ENCODE measurements at regions not wholly inside any gene's neighbourhood (a gene's known extent, or its start where the extent isn't known, plus 50 kb on each side); places are given as distances from the start of the nearest gene placed in this dataset.

DNA sequence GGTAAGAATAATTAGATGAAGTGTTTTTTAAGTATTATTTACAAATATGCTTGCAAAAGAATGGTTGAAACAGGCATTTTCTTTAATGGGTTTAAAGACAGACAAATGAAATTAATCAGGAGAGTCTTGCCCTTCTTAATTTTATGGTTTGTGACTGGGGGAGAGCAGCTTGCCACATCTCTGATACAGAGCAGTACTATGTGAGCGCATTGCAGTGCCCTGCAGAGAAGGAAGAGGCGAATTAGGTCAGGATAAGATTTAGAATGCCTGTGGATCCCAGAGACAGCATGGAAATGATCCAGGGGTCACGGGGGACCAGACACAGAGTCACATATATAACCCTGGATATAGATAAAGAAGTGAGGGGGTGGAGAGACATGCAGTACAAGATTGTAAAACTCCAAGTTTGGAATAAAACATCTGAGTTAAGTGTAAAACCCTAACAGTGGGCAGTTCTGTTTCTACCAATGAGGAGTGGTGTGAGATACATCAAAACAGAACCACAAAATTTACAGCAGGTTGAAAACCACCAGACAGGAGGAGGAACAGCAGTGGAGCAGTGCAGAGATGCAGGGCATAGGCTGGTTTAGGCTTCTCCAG lies 125.5 kb downstream of the FAM204A start:
- Histone ChIP-seq H3K4me3 (ENCODE audit: low read length in 3 of 3) (no peak overlapping the region), H3K9ac (ENCODE audit: low read depth in 1 of 3, low read length in 3 of 3) (no peak overlapping the region), H3K27ac (ENCODE audit: low read depth, low read length) (no peak overlapping the region), H3K9me3 (ENCODE audit: control insufficient read depth in 3 of 3, low read length in 3 of 3) (no peaks in the 10 kb centered on the region), H3K36me3 (ENCODE audit: control insufficient read depth in 3 of 3, insufficient read depth in 3 of 3, low read length in 3 of 3) (no peaks in the 10 kb centered on the region), H3K4me1 (ENCODE audit: control insufficient read depth in 3 of 3, insufficient read depth in 3 of 3, low read length in 3 of 3) (no peaks in the 10 kb centered on the region), H3K27me3 (ENCODE audit: control insufficient read depth in 3 of 3, insufficient read depth in 3 of 3, low read length in 3 of 3) (peaks cover 0 to 3% (median 3%) of the 10 kb centered on the region in 3 donors)

DNA sequence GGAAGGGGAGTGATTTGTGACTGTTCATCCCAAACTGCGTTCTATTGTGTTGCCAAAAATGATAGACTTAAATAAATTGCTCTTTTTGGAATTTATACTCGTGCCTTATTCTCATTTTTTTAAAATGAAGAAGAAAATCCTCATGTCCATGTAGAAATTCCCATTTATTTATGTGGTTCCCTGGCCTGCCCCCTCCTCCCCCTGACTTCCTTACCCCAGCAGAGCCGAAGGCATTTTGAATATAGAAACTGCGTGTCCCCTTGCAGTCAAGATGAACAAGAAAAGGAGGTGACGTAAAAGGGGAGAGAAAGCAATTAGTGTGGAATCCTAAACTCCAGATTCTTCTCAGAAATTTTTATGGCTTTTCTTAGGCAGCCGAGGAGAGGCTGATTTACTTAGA lies 126.1 kb downstream of the FAM204A start:
- no peaks in the 10 kb centered on the region for H3K9me3 ChIP-seq (ENCODE audit: control insufficient read depth in 3 of 3, low read length in 3 of 3)
- no peak overlapping the region for H3K9ac ChIP-seq (ENCODE audit: low read depth in 1 of 3, low read length in 3 of 3)
- H3K4me3 ChIP-seq (ENCODE audit: low read length in 3 of 3): no peak overlapping the region
- H3K36me3 ChIP-seq (ENCODE audit: control insufficient read depth in 3 of 3, insufficient read depth in 3 of 3, low read length in 3 of 3): no peaks in the 10 kb centered on the region
- H3K4me1 ChIP-seq (ENCODE audit: control insufficient read depth in 3 of 3, insufficient read depth in 3 of 3, low read length in 3 of 3): no peaks in the 10 kb centered on the region
- H3K27ac ChIP-seq (ENCODE audit: low read depth, low read length): no peak overlapping the region
- H3K27me3 ChIP-seq (ENCODE audit: control insufficient read depth in 3 of 3, insufficient read depth in 3 of 3, low read length in 3 of 3): peaks cover 0 to 3% (median 3%) of the 10 kb centered on the region in 3 donors

DNA sequence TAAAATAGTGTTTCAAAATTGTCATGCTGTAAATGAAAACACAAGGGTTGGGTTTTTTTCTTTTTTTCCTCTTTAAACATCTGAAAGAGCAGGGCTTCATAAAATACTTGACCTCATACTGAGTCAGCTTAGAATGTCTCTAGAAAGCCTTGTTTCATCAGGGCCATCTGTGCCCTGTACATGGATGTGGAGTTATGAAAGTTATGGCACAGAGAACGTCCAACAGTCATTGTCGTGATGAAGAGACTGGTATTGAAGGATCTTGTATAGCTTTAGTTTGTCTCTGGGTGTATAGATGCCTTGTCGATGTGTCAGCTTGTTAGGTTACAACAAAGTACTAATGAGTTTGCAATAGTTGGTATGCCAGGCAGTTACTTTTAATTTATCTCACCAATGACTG lies 127.3 kb downstream of the FAM204A start:
- Histone ChIP-seq H3K9ac (ENCODE audit: low read depth in 1 of 3, low read length in 3 of 3) (no peak overlapping the region), H3K4me1 (ENCODE audit: control insufficient read depth in 3 of 3, insufficient read depth in 3 of 3, low read length in 3 of 3) (no peaks in the 10 kb centered on the region), H3K27ac (ENCODE audit: low read depth, low read length) (no peak overlapping the region), H3K27me3 (ENCODE audit: control insufficient read depth in 3 of 3, insufficient read depth in 3 of 3, low read length in 3 of 3) (peaks cover 0 to 3% (median 3%) of the 10 kb centered on the region in 3 donors), H3K36me3 (ENCODE audit: control insufficient read depth in 3 of 3, insufficient read depth in 3 of 3, low read length in 3 of 3) (no peaks in the 10 kb centered on the region), H3K4me3 (ENCODE audit: low read length in 3 of 3) (no peak overlapping the region), H3K9me3 (ENCODE audit: control insufficient read depth in 3 of 3, low read length in 3 of 3) (no peaks in the 10 kb centered on the region)

DNA sequence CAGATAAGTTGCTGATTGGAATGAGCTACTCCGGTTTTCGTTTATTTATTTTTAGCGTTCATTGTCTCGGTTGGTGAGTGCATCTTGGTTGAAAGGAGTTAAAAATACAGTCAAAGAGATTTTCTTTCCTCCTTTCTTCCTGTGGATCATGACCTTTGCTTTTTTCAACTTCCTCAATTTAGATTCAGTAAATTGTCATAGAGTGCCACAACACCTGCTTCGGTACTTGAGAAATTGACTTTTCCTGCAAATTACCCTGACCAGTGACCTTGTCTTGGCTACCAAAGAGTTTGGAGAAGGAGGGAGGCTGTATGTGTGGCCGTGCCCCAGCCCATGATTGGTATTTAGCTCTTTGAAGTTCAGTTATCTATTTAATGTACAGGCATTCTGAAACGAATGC lies 128.7 kb downstream of the FAM204A start:
- Histone ChIP-seq H3K27me3 (ENCODE audit: control insufficient read depth in 3 of 3, insufficient read depth in 3 of 3, low read length in 3 of 3) (peaks cover 0 to 6% (median 3%) of the 10 kb centered on the region in 3 donors), H3K9me3 (ENCODE audit: control insufficient read depth in 3 of 3, low read length in 3 of 3) (no peaks in the 10 kb centered on the region), H3K27ac (ENCODE audit: low read depth, low read length) (no peak overlapping the region), H3K4me3 (ENCODE audit: low read length in 3 of 3) (no peak overlapping the region), H3K4me1 (ENCODE audit: control insufficient read depth in 3 of 3, insufficient read depth in 3 of 3, low read length in 3 of 3) (no peaks in the 10 kb centered on the region), H3K9ac (ENCODE audit: low read depth in 1 of 3, low read length in 3 of 3) (no peak overlapping the region), H3K36me3 (ENCODE audit: control insufficient read depth in 3 of 3, insufficient read depth in 3 of 3, low read length in 3 of 3) (no peaks in the 10 kb centered on the region)

DNA sequence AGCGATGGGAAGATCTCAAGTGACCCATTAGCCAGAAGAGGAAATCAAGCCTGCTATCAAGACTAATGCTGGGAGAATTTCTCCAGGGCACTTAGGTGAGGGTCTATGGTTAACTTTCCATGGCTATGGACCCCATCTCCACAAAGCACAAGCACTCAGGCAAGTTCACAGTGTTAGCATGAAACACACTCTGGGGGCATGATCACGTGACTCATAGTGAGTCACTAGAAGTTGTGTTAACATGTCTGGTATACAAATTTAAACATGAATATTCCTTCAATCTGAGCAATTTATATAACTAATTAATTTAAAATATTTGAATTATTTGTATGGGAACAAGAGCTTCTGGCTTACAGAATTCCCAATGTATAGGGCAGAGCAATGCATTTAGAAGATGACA lies 131.8 kb downstream of the FAM204A start:
- H3K36me3 ChIP-seq (ENCODE audit: control insufficient read depth in 3 of 3, insufficient read depth in 3 of 3, low read length in 3 of 3): no peaks in the 10 kb centered on the region
- no peak overlapping the region for H3K4me3 ChIP-seq (ENCODE audit: low read length in 3 of 3)
- H3K27ac ChIP-seq (ENCODE audit: low read depth, low read length): no peak overlapping the region
- no peaks in the 10 kb centered on the region for H3K4me1 ChIP-seq (ENCODE audit: control insufficient read depth in 3 of 3, insufficient read depth in 3 of 3, low read length in 3 of 3)
- no peaks in the 10 kb centered on the region for H3K9me3 ChIP-seq (ENCODE audit: control insufficient read depth in 3 of 3, low read length in 3 of 3)
- peaks cover 0 to 2% (median 0%) of the 10 kb centered on the region in 3 donors for H3K27me3 ChIP-seq (ENCODE audit: control insufficient read depth in 3 of 3, insufficient read depth in 3 of 3, low read length in 3 of 3)
- H3K9ac ChIP-seq (ENCODE audit: low read depth in 1 of 3, low read length in 3 of 3): no peak overlapping the region

DNA sequence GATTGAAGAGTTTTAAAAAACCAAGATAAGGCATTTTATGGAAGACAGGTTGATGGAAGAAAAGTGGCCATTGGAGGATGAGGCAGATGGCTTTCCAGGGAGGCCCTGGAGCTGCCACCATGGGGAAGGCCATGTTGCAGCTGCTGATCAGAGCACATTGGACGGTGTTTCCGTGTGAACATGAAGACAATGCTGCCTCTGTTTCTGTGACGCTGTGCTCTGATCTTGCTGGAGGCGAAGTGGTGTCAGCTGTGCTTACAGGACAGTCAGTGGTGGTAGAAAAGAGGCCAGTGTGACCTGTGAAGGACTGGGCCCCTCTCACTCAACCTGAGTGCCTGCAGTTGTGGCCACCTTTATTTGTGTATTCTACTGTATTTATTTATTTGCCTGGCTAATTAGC lies 132.9 kb downstream of the FAM204A start:
- H3K36me3 ChIP-seq (ENCODE audit: control insufficient read depth in 3 of 3, insufficient read depth in 3 of 3, low read length in 3 of 3): no peaks in the 10 kb centered on the region
- H3K9me3 ChIP-seq (ENCODE audit: control insufficient read depth in 3 of 3, low read length in 3 of 3): no peaks in the 10 kb centered on the region
- no peak overlapping the region for H3K27ac ChIP-seq (ENCODE audit: low read depth, low read length)
- H3K4me3 ChIP-seq (ENCODE audit: low read length in 3 of 3): no peak overlapping the region
- H3K9ac ChIP-seq (ENCODE audit: low read depth in 1 of 3, low read length in 3 of 3): no peak overlapping the region
- no peaks in the 10 kb centered on the region for H3K4me1 ChIP-seq (ENCODE audit: control insufficient read depth in 3 of 3, insufficient read depth in 3 of 3, low read length in 3 of 3)
- peaks cover 0 to 2% (median 0%) of the 10 kb centered on the region in 3 donors for H3K27me3 ChIP-seq (ENCODE audit: control insufficient read depth in 3 of 3, insufficient read depth in 3 of 3, low read length in 3 of 3)

DNA sequence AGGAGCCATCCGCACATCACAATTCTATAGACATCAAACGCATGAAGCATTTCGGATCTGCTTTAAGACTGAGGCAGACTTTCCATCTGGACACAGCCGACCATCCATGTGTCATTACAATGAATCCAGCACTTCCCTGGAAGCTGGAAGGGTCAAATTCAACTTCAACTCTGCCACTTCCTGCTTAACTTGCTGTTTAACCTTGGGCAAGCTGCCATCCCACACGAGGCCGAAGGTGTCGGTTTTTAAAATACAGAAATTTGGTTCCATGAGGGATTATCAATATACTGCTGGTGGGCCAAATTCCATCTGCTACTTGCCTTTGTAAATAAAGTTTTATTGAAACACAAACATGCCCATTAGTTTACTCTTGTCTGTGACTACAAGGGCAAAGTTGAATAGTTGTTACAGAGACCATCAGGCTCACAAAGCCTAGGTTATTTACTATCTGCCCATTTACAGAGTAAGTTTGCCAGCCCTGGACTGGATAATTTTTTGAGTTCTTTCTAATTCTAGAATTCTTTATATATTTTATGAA lies 134.6 kb downstream of the FAM204A start:
- Histone ChIP-seq H3K9ac (ENCODE audit: low read depth in 1 of 3, low read length in 3 of 3) (no peak overlapping the region), H3K36me3 (ENCODE audit: control insufficient read depth in 3 of 3, insufficient read depth in 3 of 3, low read length in 3 of 3) (no peaks in the 10 kb centered on the region), H3K27me3 (ENCODE audit: control insufficient read depth in 3 of 3, insufficient read depth in 3 of 3, low read length in 3 of 3) (peaks cover 0 to 2% (median 0%) of the 10 kb centered on the region in 3 donors), H3K4me1 (ENCODE audit: control insufficient read depth in 3 of 3, insufficient read depth in 3 of 3, low read length in 3 of 3) (no peaks in the 10 kb centered on the region), H3K27ac (ENCODE audit: low read depth, low read length) (no peak overlapping the region), H3K4me3 (ENCODE audit: low read length in 3 of 3) (no peak overlapping the region), H3K9me3 (ENCODE audit: control insufficient read depth in 3 of 3, low read length in 3 of 3) (no peaks in the 10 kb centered on the region)

DNA sequence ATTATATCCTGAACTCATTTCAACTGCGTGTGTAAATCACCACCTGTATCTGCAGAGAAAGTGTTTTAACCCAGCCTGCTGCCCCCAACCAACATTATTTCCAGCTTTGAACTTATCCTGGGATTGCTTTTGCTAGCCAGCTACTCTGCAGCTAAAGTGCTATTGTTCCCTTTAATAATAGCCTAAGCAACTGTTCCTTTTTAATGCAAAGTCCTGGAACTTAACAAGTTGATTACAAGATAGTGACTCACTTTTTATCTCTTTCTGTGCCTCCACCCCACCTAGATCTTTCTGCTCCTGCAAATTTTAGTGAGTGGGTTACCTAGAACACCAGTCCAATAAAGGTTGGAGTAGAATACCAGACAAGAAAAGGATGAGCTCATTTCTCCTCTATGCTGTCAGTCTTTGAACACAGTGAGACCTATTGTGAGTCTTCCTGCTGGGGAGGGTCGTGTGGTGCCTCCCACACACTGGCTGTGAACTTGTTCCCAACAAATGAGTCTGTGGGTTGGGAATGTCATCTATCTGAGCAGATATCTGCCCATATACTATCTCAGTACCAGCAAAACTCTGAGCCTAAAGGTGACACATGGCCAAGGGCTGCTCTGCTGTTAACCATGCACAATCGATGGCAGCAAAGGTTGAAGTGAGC lies 137.7 kb downstream of the FAM204A start:
- Histone ChIP-seq H3K36me3 (ENCODE audit: control insufficient read depth in 3 of 3, insufficient read depth in 3 of 3, low read length in 3 of 3) (no peaks in the 10 kb centered on the region), H3K27me3 (ENCODE audit: control insufficient read depth in 3 of 3, insufficient read depth in 3 of 3, low read length in 3 of 3) (peaks cover 0 to 2% (median 0%) of the 10 kb centered on the region in 3 donors), H3K27ac (ENCODE audit: low read depth, low read length) (no peak overlapping the region), H3K9me3 (ENCODE audit: control insufficient read depth in 3 of 3, low read length in 3 of 3) (no peaks in the 10 kb centered on the region), H3K4me3 (ENCODE audit: low read length in 3 of 3) (no peak overlapping the region), H3K4me1 (ENCODE audit: control insufficient read depth in 3 of 3, insufficient read depth in 3 of 3, low read length in 3 of 3) (no peaks in the 10 kb centered on the region), H3K9ac (ENCODE audit: low read depth in 1 of 3, low read length in 3 of 3) (no peak overlapping the region)

DNA sequence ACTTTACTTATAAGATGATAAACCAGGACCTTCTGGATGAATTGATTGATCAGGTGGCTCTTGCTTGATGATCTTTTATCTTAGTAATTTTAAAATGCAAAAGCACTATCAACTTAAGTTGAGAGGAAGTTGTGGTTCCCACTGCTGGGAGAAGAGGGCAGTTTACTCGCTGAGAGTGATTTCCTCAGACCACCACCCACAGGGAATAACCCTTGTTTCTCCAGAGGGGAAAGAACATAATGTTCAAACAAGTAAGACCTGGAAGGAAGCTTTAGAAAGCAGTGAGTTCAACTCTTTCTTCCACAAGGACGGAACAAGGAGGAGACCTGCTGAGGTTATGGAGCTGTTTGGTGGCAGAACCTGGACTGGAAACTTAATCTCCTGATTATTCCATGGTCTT lies 138.7 kb downstream of the FAM204A start:
- H3K4me3 ChIP-seq (ENCODE audit: low read length in 3 of 3): no peak overlapping the region
- H3K27ac ChIP-seq (ENCODE audit: low read depth, low read length): no peak overlapping the region
- H3K4me1 ChIP-seq (ENCODE audit: control insufficient read depth in 3 of 3, insufficient read depth in 3 of 3, low read length in 3 of 3): no peaks in the 10 kb centered on the region
- no peaks in the 10 kb centered on the region for H3K27me3 ChIP-seq (ENCODE audit: control insufficient read depth in 3 of 3, insufficient read depth in 3 of 3, low read length in 3 of 3)
- H3K9ac ChIP-seq (ENCODE audit: low read depth in 1 of 3, low read length in 3 of 3): no peak overlapping the region
- no peaks in the 10 kb centered on the region for H3K36me3 ChIP-seq (ENCODE audit: control insufficient read depth in 3 of 3, insufficient read depth in 3 of 3, low read length in 3 of 3)
- H3K9me3 ChIP-seq (ENCODE audit: control insufficient read depth in 3 of 3, low read length in 3 of 3): no peaks in the 10 kb centered on the region

DNA sequence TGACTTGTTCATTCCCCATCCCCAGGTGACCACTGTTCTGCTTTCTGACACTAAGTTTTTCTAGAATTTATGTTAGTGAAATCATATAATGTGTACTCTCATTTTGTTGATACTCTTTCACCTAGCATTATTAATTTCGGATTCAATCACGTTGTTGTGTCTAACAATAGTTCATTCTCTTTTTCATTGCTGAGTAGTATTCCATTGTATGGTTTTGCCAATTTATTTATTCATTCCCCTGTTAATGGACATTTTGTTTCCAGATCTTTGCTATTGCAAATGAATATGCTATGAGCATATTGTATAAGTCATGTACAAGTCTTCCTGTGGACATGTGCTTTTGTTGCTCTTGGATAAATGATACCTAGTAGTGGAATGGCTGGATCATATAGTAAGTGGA lies 146.4 kb downstream of the FAM204A start:
- no peaks in the 10 kb centered on the region for H3K36me3 ChIP-seq (ENCODE audit: control insufficient read depth in 3 of 3, insufficient read depth in 3 of 3, low read length in 3 of 3)
- H3K9me3 ChIP-seq (ENCODE audit: control insufficient read depth in 3 of 3, low read length in 3 of 3): no peaks in the 10 kb centered on the region
- H3K4me1 ChIP-seq (ENCODE audit: control insufficient read depth in 3 of 3, insufficient read depth in 3 of 3, low read length in 3 of 3): no peaks in the 10 kb centered on the region
- no peak overlapping the region for H3K4me3 ChIP-seq (ENCODE audit: low read length in 3 of 3)
- H3K27ac ChIP-seq (ENCODE audit: low read depth, low read length): no peak overlapping the region
- H3K9ac ChIP-seq (ENCODE audit: low read depth in 1 of 3, low read length in 3 of 3): no peak overlapping the region
- H3K27me3 ChIP-seq (ENCODE audit: control insufficient read depth in 3 of 3, insufficient read depth in 3 of 3, low read length in 3 of 3): no peaks in the 10 kb centered on the region
